Endodermal cell (in vitro differentiated cells): ENCODE measurements at regions not wholly inside any gene's neighbourhood (a gene's known extent, or its start where the extent isn't known, plus 50 kb on each side); places are given as distances from the start of the nearest gene placed in this dataset.

Source experiments
- DNase-seq: peaks from one replicate; pipeline ENCODE4 v3.0.0-alpha.2; 2017
- H3K27ac ChIP-seq: 2 replicates; pipeline ENCODE4 v1.5.1; 2013; ENCODE audit warnings: mild to moderate bottlenecking, low read depth, low read length, moderate library complexity
- H3K27me3 ChIP-seq: 2 replicates; pipeline ENCODE4 v1.6.1; 2013; ENCODE audit warnings: mild to moderate bottlenecking, low read length, moderate library complexity; ENCODE audit not compliant: insufficient read depth, control insufficient read depth, poor library complexity, severe bottlenecking
- H3K36me3 ChIP-seq: 2 replicates; pipeline ENCODE4 v1.7.0; 2013; ENCODE audit warnings: mild to moderate bottlenecking, low read length, moderate library complexity; ENCODE audit not compliant: control insufficient read depth, insufficient read depth
- H3K4me1 ChIP-seq: one replicate; pipeline ENCODE4 v1.7.0; 2013; ENCODE audit warnings: low read length; ENCODE audit not compliant: control insufficient read depth, insufficient read depth
- H3K4me3 ChIP-seq: 2 replicates; pipeline ENCODE4 v1.5.1; 2013; ENCODE audit warnings: mild to moderate bottlenecking, low read length, moderate library complexity
- H3K9ac ChIP-seq: 2 replicates; pipeline ENCODE4 v1.6.1; 2013; ENCODE audit warnings: mild to moderate bottlenecking, low read length, moderate library complexity; ENCODE audit not compliant: poor library complexity, severe bottlenecking; ENCODE audit errors: extremely low read depth
- H3K9me3 ChIP-seq: 2 replicates; pipeline ENCODE4 v1.6.1; 2013; ENCODE audit warnings: mild to moderate bottlenecking, low read length, moderate library complexity; ENCODE audit not compliant: control insufficient read depth
- H3K27ac Mint-ChIP-seq: 2 replicates; pipeline ENCODE4 v1.8.0; 2020; ENCODE audit warnings: mixed read lengths
- H3K27me3 Mint-ChIP-seq: 2 replicates; pipeline ENCODE4 v1.8.0; 2021; ENCODE audit warnings: mild to moderate bottlenecking, mixed read lengths; ENCODE audit not compliant: insufficient read depth
- H3K36me3 Mint-ChIP-seq: 2 replicates; pipeline ENCODE4 v1.8.0; 2020; ENCODE audit warnings: low read depth, mixed read lengths
- H3K4me1 Mint-ChIP-seq: 2 replicates; pipeline ENCODE4 v1.8.0; 2020; ENCODE audit warnings: mixed read lengths
- H3K4me3 Mint-ChIP-seq: 2 replicates; pipeline ENCODE4 v1.8.0; 2020; ENCODE audit warnings: mild to moderate bottlenecking, moderate library complexity, mixed read lengths
- H3K9me3 Mint-ChIP-seq: 2 replicates; pipeline ENCODE4 v1.8.0; 2020; ENCODE audit warnings: mild to moderate bottlenecking, mixed read lengths
- CTCF ChIP-seq: fragments of 200-600 bp; sonication (generic); conservative IDR thresholded peaks from 2 replicates; pipeline ENCODE4 v1.5.0; 2021; ENCODE audit warnings: antibody characterized with exemption, mild to moderate bottlenecking
- WGBS, 2 experiments: methylation state at CpG; one replicate each; pipeline versions ENCODE4 v1.1.5 to v1.1.7; 2013; ENCODE audit warnings: missing lambda C conversion rate in 2 of 2, mixed read lengths in 1 of 2; ENCODE audit not compliant: insufficient coverage in 1 of 2, insufficient read length in 1 of 2; 5-methylcytosine and 5-hydroxymethylcytosine counted together

DNA sequence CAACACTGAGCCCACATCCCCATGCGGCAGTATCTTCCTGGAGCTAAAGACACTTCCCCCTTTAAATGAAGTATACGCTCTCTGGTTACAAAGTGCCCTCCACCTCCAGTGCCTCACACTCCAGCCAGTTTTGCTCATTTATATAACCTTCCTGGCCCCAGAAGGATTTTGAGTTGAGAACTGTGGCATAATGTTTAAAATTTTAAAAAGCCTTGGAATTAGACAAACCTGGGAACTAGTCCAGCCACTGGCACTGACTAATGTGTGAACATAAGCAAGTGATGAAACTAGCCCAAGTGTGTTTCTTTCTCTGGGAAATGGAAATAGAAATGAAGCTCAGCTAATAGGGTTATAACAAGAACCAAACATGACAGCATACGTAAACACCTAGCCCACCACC is 723.7 kb upstream of the USP15 start:
- no peak for TF ChIP-seq CTCF
- DNase-seq = no peak
- H3K27ac ChIP-seq = no peak overlapping the region
- no peak overlapping the region for H3K4me3 Mint-ChIP-seq
- H3K27me3 ChIP-seq = no peaks in the 10 kb centered on the region
- no peaks in the 10 kb centered on the region for H3K4me1 ChIP-seq
- peaks cover 1% of the 10 kb centered on the region for H3K9me3 Mint-ChIP-seq
- no peaks in the 10 kb centered on the region for H3K4me1 Mint-ChIP-seq
- WGBS, 2 experiments = 90% methylated on average over 3 of the region's 3 CpGs; no CpG with 5 or more reads in 1 of the 2 experiments
- no peak overlapping the region for H3K9ac ChIP-seq
- H3K27me3 Mint-ChIP-seq = no peaks in the 10 kb centered on the region
- no peaks in the 10 kb centered on the region for H3K36me3 ChIP-seq
- H3K9me3 ChIP-seq = no peaks in the 10 kb centered on the region
- no peaks in the 10 kb centered on the region for H3K36me3 Mint-ChIP-seq
- H3K27ac Mint-ChIP-seq = no peak overlapping the region
- H3K4me3 ChIP-seq = no peak overlapping the region

GRCh38 chr12:61538951-61539350 is 721.3 kb upstream of the USP15 start:
- Histone ChIP-seq H3K36me3 (no peaks in the 10 kb centered on the region), H3K27ac (no peak overlapping the region), H3K4me3 (no peak overlapping the region), H3K4me1 (no peaks in the 10 kb centered on the region), H3K9me3 (no peaks in the 10 kb centered on the region), H3K9ac (no peak overlapping the region), H3K27me3 (no peaks in the 10 kb centered on the region)
- peaks cover 3% of the 10 kb centered on the region for H3K4me1 Mint-ChIP-seq
- no peaks in the 10 kb centered on the region for H3K36me3 Mint-ChIP-seq
- H3K4me3 Mint-ChIP-seq = no peak overlapping the region
- WGBS, 2 experiments = 60% methylated on average over 1 of the region's 2 CpGs; no CpG with 5 or more reads in 1 of the 2 experiments
- peak; percentile 80 for TF ChIP-seq CTCF
- DNase-seq = peak; percentile 67
- no peak overlapping the region for H3K27ac Mint-ChIP-seq
- peaks cover 1% of the 10 kb centered on the region for H3K9me3 Mint-ChIP-seq
- no peaks in the 10 kb centered on the region for H3K27me3 Mint-ChIP-seq

- no peak overlapping the region for H3K27ac ChIP-seq
- H3K9me3 ChIP-seq = no peaks in the 10 kb centered on the region
- Mint-ChIP-seq H3K27ac (no peak overlapping the region), H3K4me3 (no peak overlapping the region), H3K27me3 (no peaks in the 10 kb centered on the region), H3K36me3 (no peaks in the 10 kb centered on the region), H3K4me1 (peaks cover 3% of the 10 kb centered on the region), H3K9me3 (peaks cover 3% of the 10 kb centered on the region)
- DNase-seq = no peak
- H3K4me3 ChIP-seq = no peak overlapping the region
- no peak overlapping the region for H3K9ac ChIP-seq
- no peak for TF ChIP-seq CTCF
- no peaks in the 10 kb centered on the region for H3K27me3 ChIP-seq
- no peaks in the 10 kb centered on the region for H3K36me3 ChIP-seq
- 71 to 89% methylated on average over 1 to 3 of the region's 3 CpGs for WGBS, 2 experiments
- no peaks in the 10 kb centered on the region for H3K4me1 ChIP-seq
Observed at GRCh38 chr12:61542551-61542950, 717.7 kb upstream of the USP15 start.
